Activated CD4-positive, alpha-beta T cell treated with anti-CD3 and anti-CD28 coated beads, Interleukin-2, amount 50 U/mL, for 48 hours (primary cell): ENCODE measurements at regions not wholly inside any gene's neighbourhood (a gene's known extent, or its start where the extent isn't known, plus 50 kb on each side); places are given as distances from the start of the nearest gene placed in this dataset.

Experiments used
- DNase-seq, 2 experiments: peaks; one replicate each; pipeline ENCODE4 v3.0.0-alpha.2; 2020

- DNase-seq, result no peak
Measured at GRCh38 chr1:59135761-59136255, 161.1 kb upstream of the FGGY start.

DNA sequence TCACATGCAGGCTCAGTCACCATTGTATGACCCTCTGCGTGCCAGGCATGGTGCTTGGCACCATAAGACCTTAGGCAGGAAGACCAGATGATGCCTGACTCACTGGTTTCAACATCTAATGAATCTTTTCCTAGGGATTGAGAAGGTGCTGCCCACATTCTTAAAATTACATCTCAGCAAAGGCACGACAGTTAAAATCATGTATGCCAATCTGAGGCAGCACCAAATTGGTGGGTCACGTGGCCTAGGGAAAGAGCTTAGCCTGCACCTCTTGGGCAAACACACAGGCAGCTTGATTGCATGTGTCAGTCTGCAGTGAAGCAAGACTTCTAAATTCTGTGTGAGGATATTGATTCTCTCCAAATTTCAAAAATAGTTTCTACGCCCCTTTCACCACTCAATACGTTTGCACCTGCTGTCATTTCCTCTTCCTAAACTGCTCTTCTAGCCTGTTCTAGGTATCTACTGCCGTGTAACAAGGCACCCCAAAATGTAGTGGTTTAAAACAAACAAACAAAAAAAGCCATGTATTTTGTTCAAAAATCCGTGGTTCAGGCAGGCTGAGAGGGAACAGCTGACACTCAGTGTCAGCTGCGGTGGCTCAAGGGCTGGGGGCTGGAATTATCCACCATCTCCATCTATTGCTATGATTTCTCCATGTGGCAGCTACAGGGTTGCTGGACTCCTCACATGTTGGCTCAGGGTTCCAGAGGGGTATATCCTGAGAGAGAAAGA is 160.2 kb upstream of the FGGY start:
- DNase-seq, result no peak

- no peak for DNase-seq
Measured at GRCh38 chr1:59137276-59137615, 159.6 kb upstream of the FGGY start.

DNA sequence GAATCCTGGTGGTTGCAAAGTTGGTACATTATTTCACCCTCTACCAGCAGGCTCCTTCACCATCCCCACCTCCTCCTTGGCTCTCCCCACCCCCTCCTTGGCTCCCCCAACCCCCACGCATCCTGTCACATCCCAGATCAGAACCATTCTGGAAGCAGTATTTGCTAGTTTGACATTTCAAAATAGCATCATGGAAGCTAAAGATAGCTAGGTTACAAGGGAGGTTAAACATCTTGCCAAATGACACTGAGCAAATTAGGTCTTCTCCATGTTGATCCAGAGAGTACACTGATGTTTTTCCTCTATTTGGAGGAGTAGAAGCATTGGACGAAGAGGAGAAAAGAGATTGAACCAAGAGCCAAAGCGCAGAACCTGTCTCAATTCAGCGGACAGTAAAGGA is 158.9 kb upstream of the FGGY start:
- no peak for DNase-seq

- no peak for DNase-seq
Measured at GRCh38 chr1:59138402-59138801, 158.5 kb upstream of the FGGY start.

GRCh38 chr1:59139396-59139795 is 157.5 kb upstream of the FGGY start:
- no peak for DNase-seq

GRCh38 chr1:59141267-59141863 is 155.5 kb upstream of the FGGY start:
- no peak for DNase-seq

GRCh38 chr1:59142311-59143132 is 154.4 kb upstream of the FGGY start:
- no peak for DNase-seq

GRCh38 chr1:59143133-59143487 is 153.8 kb upstream of the FGGY start:
- DNase-seq, result no peak

DNA sequence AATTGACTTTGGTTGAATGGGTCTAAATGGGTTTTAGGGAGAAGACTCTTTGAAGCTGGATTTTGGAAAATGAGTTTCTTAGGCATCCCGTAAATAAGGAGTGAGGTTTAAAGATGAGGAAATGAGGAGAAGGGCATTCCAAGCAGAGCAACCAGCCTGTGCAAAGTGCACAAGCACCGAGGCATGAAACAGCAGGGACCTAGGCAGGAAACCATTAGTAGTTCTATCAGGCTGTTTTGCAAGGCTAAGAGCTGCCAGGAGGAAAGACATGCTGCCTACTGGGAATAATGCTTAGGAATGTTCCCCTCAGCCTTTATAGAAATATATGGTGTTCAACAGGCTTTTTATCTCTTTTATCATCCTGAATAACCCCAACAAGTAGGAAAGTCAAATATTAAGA is 153.1 kb upstream of the FGGY start:
- no peak for DNase-seq

- DNase-seq, result no peak
Measured at GRCh38 chr1:59144959-59145358, 151.9 kb upstream of the FGGY start.

- no peak for DNase-seq
Measured at GRCh38 chr1:59146056-59146455, 150.8 kb upstream of the FGGY start.

- DNase-seq, result peak; percentile 50 to 64
Measured at GRCh38 chr1:59146651-59147358, 150.1 kb upstream of the FGGY start.

DNA sequence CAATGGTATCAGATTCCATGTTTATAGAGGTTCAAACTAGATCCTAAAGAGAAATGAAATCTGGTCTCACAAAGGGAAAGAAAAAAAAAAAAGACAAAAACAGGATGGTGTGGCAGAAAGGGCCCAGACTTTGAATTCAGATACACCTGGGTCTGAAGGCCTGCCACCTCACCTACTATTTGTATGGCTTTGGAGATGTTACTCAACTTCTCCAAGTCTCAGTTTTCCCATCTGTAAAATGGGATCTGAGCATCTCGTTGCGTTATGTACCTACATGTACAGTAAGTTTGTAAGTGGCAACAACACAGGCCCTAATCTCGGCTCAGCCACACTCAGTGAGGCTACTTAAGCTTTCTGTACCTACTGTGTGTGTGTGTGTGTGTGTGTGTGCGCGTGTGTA is 147.5 kb upstream of the FGGY start:
- no peak for DNase-seq

DNA sequence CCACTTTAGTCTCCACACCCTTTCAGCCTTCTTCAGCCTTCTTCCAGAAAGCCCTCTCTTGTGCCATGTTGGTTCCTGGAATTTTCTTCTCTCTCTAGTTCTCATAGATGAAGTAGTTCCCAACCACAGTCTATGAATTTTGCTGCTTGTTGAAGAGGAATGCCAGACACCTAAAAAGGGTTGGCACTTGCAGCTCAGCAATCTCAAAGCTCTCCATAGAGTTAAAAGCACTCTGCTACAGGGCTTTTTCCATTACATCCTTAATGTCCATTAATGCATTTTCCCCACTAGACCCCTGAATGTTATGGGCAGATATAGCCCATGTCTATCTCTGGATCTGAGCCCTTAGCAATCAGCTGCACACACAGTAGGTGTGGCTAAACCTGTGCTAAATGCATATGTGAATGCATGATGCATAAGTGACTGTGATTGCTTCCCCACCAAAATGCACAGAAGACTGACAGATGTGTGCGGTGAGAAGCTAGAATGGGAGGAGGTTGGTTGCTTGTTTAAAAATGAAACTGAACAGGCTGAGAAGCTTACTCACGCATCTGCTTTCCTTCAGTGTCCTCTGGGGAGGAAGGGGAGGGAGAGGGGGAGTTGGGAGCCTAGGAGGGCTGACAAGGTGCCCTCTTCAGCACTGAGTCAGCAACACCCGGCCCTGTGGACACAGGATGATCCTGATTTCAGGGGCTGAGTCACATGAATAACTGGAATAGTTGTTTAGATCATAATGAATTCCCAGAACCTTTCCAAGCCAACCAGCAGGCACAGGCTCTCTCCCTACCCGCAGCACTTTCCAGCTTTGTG is 146.1 kb upstream of the FGGY start:
- DNase-seq, result peak in 1 of 2 experiments; percentile 3

GRCh38 chr1:59151387-59151761 is 145.5 kb upstream of the FGGY start:
- DNase-seq, result no peak

DNA sequence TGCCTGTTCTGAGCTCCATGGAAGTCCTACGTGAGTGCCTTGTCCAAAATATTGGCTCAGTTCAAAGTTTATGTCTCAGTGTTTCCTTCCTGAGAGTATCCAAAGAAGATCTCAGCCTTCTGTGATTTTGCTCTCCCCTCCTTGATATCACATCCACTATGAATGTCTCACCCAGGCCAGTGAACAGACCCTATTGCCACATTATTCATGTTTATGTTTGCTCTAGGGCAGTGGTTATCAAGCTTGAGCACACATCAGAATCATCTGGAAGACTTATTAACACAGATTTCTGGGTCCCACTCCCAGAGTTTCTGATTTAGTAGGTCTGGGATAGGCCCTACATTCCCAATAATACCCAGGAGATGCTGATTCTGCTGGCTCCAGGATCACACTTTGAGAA is 145.0 kb upstream of the FGGY start:
- DNase-seq, result no peak

GRCh38 chr1:59152511-59152910 is 144.4 kb upstream of the FGGY start:
- no peak for DNase-seq

DNA sequence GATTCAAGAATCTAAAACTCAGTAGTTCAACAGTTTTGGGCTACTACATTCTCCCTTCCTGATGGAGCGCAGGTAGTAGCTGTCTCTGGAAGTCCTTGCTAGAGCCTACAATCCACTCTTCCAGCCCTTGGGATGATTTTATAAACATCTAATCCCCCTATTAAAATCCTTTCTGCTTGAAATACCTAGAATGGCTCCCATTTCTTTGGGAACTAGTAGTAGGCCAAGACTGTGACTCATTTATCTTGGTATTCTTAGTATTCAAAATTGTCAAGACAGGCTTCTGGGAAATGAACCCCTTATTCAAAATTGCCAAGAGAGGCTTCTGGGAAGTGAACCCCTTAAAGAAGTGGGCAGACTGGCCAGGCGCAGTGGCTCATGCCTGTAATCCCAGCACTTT is 142.5 kb upstream of the FGGY start:
- DNase-seq, result no peak

DNA sequence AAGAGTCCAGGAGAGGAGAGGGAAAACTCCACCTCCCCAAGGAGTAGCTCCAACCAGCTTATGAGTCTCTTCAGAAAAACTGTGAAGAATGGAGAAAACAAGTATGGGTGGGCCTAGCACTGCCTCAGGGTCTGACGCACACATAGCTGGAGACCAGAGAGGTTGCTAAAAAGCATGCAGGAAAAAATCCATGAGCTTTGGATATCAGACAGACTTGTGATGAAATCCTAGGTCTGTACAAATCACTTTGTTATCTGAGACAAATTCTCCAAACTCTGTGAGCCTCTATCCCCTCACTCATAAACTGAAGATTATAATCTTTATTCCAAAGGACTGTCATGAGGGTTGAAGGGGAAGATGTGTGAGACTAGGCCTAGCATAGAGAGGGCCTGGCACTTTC is 141.5 kb upstream of the FGGY start:
- no peak for DNase-seq

DNA sequence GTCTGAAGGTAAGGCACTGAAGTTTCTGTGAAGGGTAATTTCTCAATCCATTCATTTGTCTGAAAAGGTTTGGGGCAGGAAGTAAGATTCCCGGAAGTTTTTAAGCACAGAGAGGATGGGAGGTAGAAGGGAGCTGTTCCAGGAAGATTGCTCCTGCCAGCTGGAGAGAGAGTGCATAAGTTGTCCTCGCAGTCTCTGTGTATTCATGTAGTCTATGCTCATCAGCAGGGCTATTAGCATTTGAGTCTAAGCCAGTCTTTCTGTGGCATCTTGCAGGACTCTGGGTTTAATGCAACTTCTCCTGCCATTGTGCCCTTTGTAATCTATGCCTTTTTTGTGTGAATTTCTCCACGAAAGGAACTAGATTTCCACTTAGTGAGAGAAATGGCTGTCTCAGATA is 140.8 kb upstream of the FGGY start:
- no peak for DNase-seq

GRCh38 chr1:59156526-59157199 is 140.2 kb upstream of the FGGY start:
- no peak for DNase-seq
